Stomach (tissue), 8 donors: ENCODE measurements at regions not wholly inside any gene's neighbourhood (a gene's known extent, or its start where the extent isn't known, plus 50 kb on each side); places are given as distances from the start of the nearest gene placed in this dataset.

ENCODE experiments used
- DNase-seq, 2 donors: peaks; one replicate each; pipeline versions ENCODE4 v3.0.0 to v3.0.0-alpha.2; 2013 to 2019
- H3K27ac ChIP-seq, 5 donors: fragments of 200-600 bp in 4 of 5; sonication (generic) in 4 of 5; one replicate each; pipeline ENCODE4 v1.5.1; 2013 to 2019; ENCODE audit warnings: mild to moderate bottlenecking in 1 of 5, moderate library complexity in 1 of 5
- H3K27me3 ChIP-seq, 3 donors: fragments of 200-600 bp; sonication (generic); one replicate each; pipeline ENCODE4 v1.5.1; 2017 to 2019; ENCODE audit warnings: mixed run types in 1 of 3
- H3K36me3 ChIP-seq, 4 donors: fragments of 200-600 bp; sonication (generic); 1 replicate in 3 of 4; 2 replicates in 1 of 4; pipeline ENCODE4 v1.5.1; 2016 to 2019
- H3K4me1 ChIP-seq, 4 donors: fragments of 200-600 bp; sonication (generic); one replicate each; pipeline ENCODE4 v1.5.1; 2016 to 2019
- H3K4me3 ChIP-seq, 4 donors: fragments of 200-600 bp; sonication (generic) in 3 of 4; one replicate each; pipeline ENCODE4 v1.5.1; 2016 to 2019; ENCODE audit warnings: mild to moderate bottlenecking in 1 of 4
- H3K9me3 ChIP-seq, 4 donors: fragments of 200-600 bp; sonication (generic); one replicate each; pipeline ENCODE4 v1.5.1; 2016 to 2019
- CTCF ChIP-seq, 7 experiments: fragments of 450-650 bp in 4 of 7; fragments of 200-600 bp in 3 of 7; sonication (generic) in 3 of 7; IDR thresholded peaks; one replicate each; pipeline ENCODE4 v1.5.1; 2016 to 2019; ENCODE audit warnings: antibody characterized with exemption in 7 of 7, control low read depth in 2 of 7, mild to moderate bottlenecking in 1 of 7
- EP300 ChIP-seq: sonication (generic); formaldehyde crosslinking; IDR thresholded peaks from one replicate; pipeline ENCODE4 v1.6.1; 2017; ENCODE audit warnings: antibody characterized with exemption
- POLR2A ChIP-seq, 4 donors: fragments of 450-650 bp; IDR thresholded peaks; one replicate each; pipeline ENCODE4 v1.6.1; 2016; ENCODE audit warnings: antibody characterized with exemption in 4 of 4, control low read depth in 2 of 4, mild to moderate bottlenecking in 1 of 4, moderate library complexity in 1 of 4
- POLR2AphosphoS5 ChIP-seq, 3 donors: sonication (generic); formaldehyde crosslinking; IDR thresholded peaks; one replicate each; pipeline ENCODE4 v1.6.1; 2016; ENCODE audit warnings: antibody characterized with exemption in 3 of 3
- WGBS, 5 donors: extraction: QIAGEN DNeasy Blood & Tissue Kit in 3 of 5; methylation state at CpG; one replicate each; pipeline versions ENCODE4 v1.1.5 to v1.1.7; 2013 to 2018; 5-methylcytosine and 5-hydroxymethylcytosine counted together
- intact Hi-C: fragments of 100-400 bp; cut with DNase I; formaldehyde crosslinking; loops from one replicate; pipeline ENCODE4 v1.15.1; 2023; ENCODE audit warnings: low total_unique reads
- donor health status: healthy with polysubstance abuse.
- donor health status: Bipolar disorder and iron deficiency.
- donor health status: healthy.

GRCh38 chr12:82176026-82176425 lies 182.2 kb downstream of the CCDC59 start:
- intact Hi-C loops: no loop called here
- WGBS, 5 donors: 38 to 48% (median 44%) methylated on average over 4 of the region's 4 CpGs

GRCh38 chr12:82174936-82175335 lies 183.3 kb downstream of the CCDC59 start:
- WGBS, 5 donors: 47 to 61% (median 58%) methylated on average over 2 of the region's 2 CpGs
- DNase-seq: peak in 1 of 2 donors; percentile 17
- no peak overlapping the region for H3K4me3 ChIP-seq
- H3K27ac ChIP-seq: no peak overlapping the region
- H3K4me1 ChIP-seq: peaks cover 0 to 12% (median 0%) of the 10 kb centered on the region in 4 donors
- H3K27me3 ChIP-seq: no peaks in the 10 kb centered on the region
- no peak for TF ChIP-seq EP300
- no peak for TF ChIP-seq POLR2A (IDR thresholded peaks at IDR 0.05)
- no peak for TF ChIP-seq CTCF (IDR thresholded peaks at IDR 0.05)
- no peak for TF ChIP-seq POLR2AphosphoS5 (IDR thresholded peaks at IDR 0.05)
- no peaks in the 10 kb centered on the region for H3K9me3 ChIP-seq
- intact Hi-C loops: no loop called here
- H3K36me3 ChIP-seq: no peaks in the 10 kb centered on the region

More at GRCh38 chr12:82176026-82176425, 182.2 kb downstream of the CCDC59 start:
- no peak overlapping the region for H3K4me3 ChIP-seq
- peak in 1 of 2 donors; percentile 2 for DNase-seq
- no peaks in the 10 kb centered on the region for H3K27me3 ChIP-seq
- H3K4me1 ChIP-seq: peaks cover 0 to 12% (median 0%) of the 10 kb centered on the region in 4 donors
- H3K36me3 ChIP-seq: no peaks in the 10 kb centered on the region
- TF ChIP-seq EP300 (no peak), POLR2A (IDR thresholded peaks at IDR 0.05) (no peak), CTCF (IDR thresholded peaks at IDR 0.05) (no peak), POLR2AphosphoS5 (IDR thresholded peaks at IDR 0.05) (no peak)
- no peak overlapping the region for H3K27ac ChIP-seq
- H3K9me3 ChIP-seq: no peaks in the 10 kb centered on the region

GRCh38 chr12:82174383-82174782 lies 183.8 kb downstream of the CCDC59 start:
- H3K4me1 ChIP-seq: peaks cover 0 to 12% (median 0%) of the 10 kb centered on the region in 4 donors
- 55 to 83% (median 63%) methylated on average over 1 of the region's 1 CpG for WGBS, 5 donors
- H3K4me3 ChIP-seq: no peak overlapping the region
- H3K27me3 ChIP-seq: no peaks in the 10 kb centered on the region
- H3K27ac ChIP-seq: no peak overlapping the region
- DNase-seq: no peak
- H3K9me3 ChIP-seq: no peaks in the 10 kb centered on the region
- no peak for TF ChIP-seq CTCF (IDR thresholded peaks at IDR 0.05)
- TF ChIP-seq POLR2AphosphoS5 (IDR thresholded peaks at IDR 0.05): no peak
- no peak for TF ChIP-seq EP300
- intact Hi-C loops: no loop called here
- H3K36me3 ChIP-seq: no peaks in the 10 kb centered on the region

GRCh38 chr12:82149045-82149444 lies 209.1 kb downstream of the CCDC59 start:
- 67 to 77% (median 72%) methylated on average over 3 of the region's 3 CpGs for WGBS, 5 donors
- DNase-seq: no peak
- intact Hi-C loops: no loop called here
- H3K36me3 ChIP-seq: no peaks in the 10 kb centered on the region
- no peak overlapping the region for H3K4me3 ChIP-seq
- H3K4me1 ChIP-seq: no peaks in the 10 kb centered on the region
- no peaks in the 10 kb centered on the region for H3K27me3 ChIP-seq
- no peak for TF ChIP-seq CTCF (IDR thresholded peaks at IDR 0.05)
- H3K27ac ChIP-seq: no peak overlapping the region
- no peaks in the 10 kb centered on the region for H3K9me3 ChIP-seq
